A549 (cell line): ENCODE measurements at regions not wholly inside any gene's neighbourhood (a gene's known extent, or its start where the extent isn't known, plus 50 kb on each side); places are given as distances from the start of the nearest gene placed in this dataset.

ENCODE experiments used
- ATAC-seq, 2 experiments: fragments of 200-7000 bp in 1 of 2; fragments of >200 bp in 1 of 2; cut with Nextera tagmentation in 1 of 2; cut with Tn5 transposase in 1 of 2; 3 replicates each; pipeline versions ENCODE4 v1.8.0 to v1.9.1; 2018 to 2020; ENCODE audit warnings: mild to moderate bottlenecking in 1 of 2, moderate library complexity in 1 of 2
- CTCF ChIA-PET: fragments of 300-600 bp; sonication (Branson Sonifier 250); formaldehyde crosslinking; extraction: SDS; loops from one replicate; lab custom pipeline; 2021; ENCODE audit warnings: antibody characterized with exemption, inconsistent platforms; lab: Yijun Ruan, JAX
- POLR2A ChIA-PET: fragments of 350-600 bp; formaldehyde crosslinking; extraction: SDS; loops from one replicate; lab custom pipeline; 2021; ENCODE audit warnings: antibody characterized with exemption, inconsistent platforms; lab: Yijun Ruan, JAX
- DNase-seq, 2 experiments: peaks; one replicate each; pipeline versions ENCODE4 v3.0.0 to v3.0.0-alpha.2; 2011 to 2016; ENCODE audit warnings: low read depth in 1 of 2, low spot score in 1 of 2
- FAIRE-seq: peaks from 2 replicates; lab custom pipeline; 2011; peaks lifted over from hg19 to GRCh38; lab: Jason Lieb, UNC
- H3K27ac ChIP-seq, 2 experiments: fragments of >200 bp; sonication (Bioruptor Twin); formaldehyde crosslinking; 3 replicates each; pipeline ENCODE4 v1.5.1; 2016 to 2017
- H3K4me1 ChIP-seq: fragments of >200 bp; sonication (Bioruptor Twin); formaldehyde crosslinking; 3 replicates; pipeline ENCODE4 v1.6.1; 2016
- H3K4me2 ChIP-seq: fragments of >200 bp; sonication (Bioruptor Twin); formaldehyde crosslinking; 3 replicates; pipeline ENCODE4 v1.6.1; 2016
- H3K4me3 ChIP-seq: fragments of >200 bp; sonication (Bioruptor Twin); formaldehyde crosslinking; 3 replicates; pipeline ENCODE4 v1.5.1; 2016
- H3K9me3 ChIP-seq: fragments of >200 bp; sonication (Bioruptor Twin); formaldehyde crosslinking; 3 replicates; pipeline ENCODE4 v1.6.1; 2016
- BCL3 ChIP-seq: fragments of >200 bp; sonication (Bioruptor Twin); formaldehyde crosslinking; IDR thresholded peaks from 3 replicates; pipeline ENCODE4 v1.6.1; 2016
- BHLHE40 ChIP-seq: IDR thresholded peaks from 2 replicates; pipeline ENCODE4 v1.6.1; 2012; ENCODE audit warnings: low read depth, low read length, inconsistent platforms
- CBX2 ChIP-seq: fragments of 200-600 bp; sonication (generic); IDR thresholded peaks from 2 replicates; pipeline ENCODE4 v1.6.1; 2016; ENCODE audit warnings: low read depth, mild to moderate bottlenecking, borderline replicate concordance
- EP300 ChIP-seq, 2 experiments: fragments of >200 bp; sonication (Bioruptor Twin); formaldehyde crosslinking; IDR thresholded peaks; 2 replicates in 1 of 2; 3 replicates in 1 of 2; pipeline ENCODE4 v1.6.1; 2016 to 2017
- ESRRA ChIP-seq: fragments of 150-350 bp; IDR thresholded peaks from 2 replicates; pipeline ENCODE4 v1.6.1; 2014; ENCODE audit warnings: mild to moderate bottlenecking, low read length, borderline replicate concordance
- GATA3 ChIP-seq: IDR thresholded peaks from 2 replicates; pipeline ENCODE4 v1.6.1; 2012; ENCODE audit warnings: borderline replicate concordance
- HEYL ChIP-seq: fragments of 250-450 bp; sonication (Bioruptor Pico); IDR thresholded peaks from 2 replicates; pipeline ENCODE4 v1.8.0; 2021; ENCODE audit warnings: mild to moderate bottlenecking, moderate library complexity
- HOXA7 ChIP-seq: fragments of 250-450 bp; sonication (Bioruptor Pico); IDR thresholded peaks from 2 replicates; pipeline ENCODE4 v1.5.0; 2020; ENCODE audit warnings: mild to moderate bottlenecking, moderate library complexity
- MAFK ChIP-seq: fragments of 450-650 bp; IDR thresholded peaks from 2 replicates; pipeline ENCODE4 v1.6.1; 2014; ENCODE audit not compliant: partially characterized antibody
- NFE2L2 ChIP-seq: fragments of 150-350 bp; conservative IDR thresholded peaks from 2 replicates; pipeline ENCODE4 v1.6.1; 2014; ENCODE audit warnings: low read length
- NPAS2 ChIP-seq: fragments of 250-450 bp; sonication (Bioruptor Pico); IDR thresholded peaks from 2 replicates; pipeline ENCODE4 v1.8.0; 2022; ENCODE audit warnings: mild to moderate bottlenecking, moderate library complexity, borderline replicate concordance
- PHF8 ChIP-seq: fragments of 200-600 bp; sonication (generic); IDR thresholded peaks from 2 replicates; pipeline ENCODE4 v1.6.1; 2016; ENCODE audit warnings: low read depth, mild to moderate bottlenecking, antibody characterized with exemption, moderate library complexity, borderline replicate concordance
- POLR2AphosphoS2 ChIP-seq: conservative IDR thresholded peaks from 2 replicates; pipeline ENCODE4 v1.6.1; 2012; ENCODE audit warnings: low read length, improper control_type of control experiment, inconsistent platforms
- RNF2 ChIP-seq: fragments of 200-600 bp; sonication (generic); IDR thresholded peaks from 2 replicates; pipeline ENCODE4 v1.6.1; 2016; ENCODE audit warnings: low read depth, mild to moderate bottlenecking, antibody characterized with exemption, moderate library complexity, borderline replicate concordance
- SREBF2 ChIP-seq: fragments of 450-650 bp; IDR thresholded peaks from 2 replicates; pipeline ENCODE4 v1.6.1; 2014; ENCODE audit warnings: mild to moderate bottlenecking, moderate library complexity
- TFCP2L1 ChIP-seq: fragments of 250-450 bp; sonication (Bioruptor Pico); IDR thresholded peaks from 2 replicates; pipeline ENCODE4 v1.5.0; 2021; ENCODE audit warnings: mild to moderate bottlenecking
- WGBS: methylation state at CpG from one replicate; pipeline ENCODE4 v1.1.6; 2017; ENCODE audit errors: missing lambda C conversion rate; 5-methylcytosine and 5-hydroxymethylcytosine counted together
- TF ChIP-seq, protein P1 (sequence below): fragments of >200 bp; sonication (Bioruptor Twin); formaldehyde crosslinking; IDR thresholded peaks from 3 replicates; pipeline ENCODE4 v1.5.1; 2016
- TF ChIP-seq, protein P2 (sequence below): fragments of >200 bp; sonication (Bioruptor Twin); formaldehyde crosslinking; IDR thresholded peaks from 2 replicates; pipeline ENCODE4 v1.6.1; 2016
- TF ChIP-seq, protein P3 (sequence below): fragments of 200-600 bp; sonication (generic); IDR thresholded peaks from 2 replicates; pipeline ENCODE4 v1.6.1; 2016; ENCODE audit warnings: antibody characterized with exemption, mild to moderate bottlenecking, moderate library complexity
- TF ChIP-seq, protein P4 (sequence below): IDR thresholded peaks from 2 replicates; pipeline ENCODE4 v1.6.1; 2012

- H3K4me2 ChIP-seq = no peak overlapping the region
- no peak for ATAC-seq
- TF ChIP-seq, protein P1, sequence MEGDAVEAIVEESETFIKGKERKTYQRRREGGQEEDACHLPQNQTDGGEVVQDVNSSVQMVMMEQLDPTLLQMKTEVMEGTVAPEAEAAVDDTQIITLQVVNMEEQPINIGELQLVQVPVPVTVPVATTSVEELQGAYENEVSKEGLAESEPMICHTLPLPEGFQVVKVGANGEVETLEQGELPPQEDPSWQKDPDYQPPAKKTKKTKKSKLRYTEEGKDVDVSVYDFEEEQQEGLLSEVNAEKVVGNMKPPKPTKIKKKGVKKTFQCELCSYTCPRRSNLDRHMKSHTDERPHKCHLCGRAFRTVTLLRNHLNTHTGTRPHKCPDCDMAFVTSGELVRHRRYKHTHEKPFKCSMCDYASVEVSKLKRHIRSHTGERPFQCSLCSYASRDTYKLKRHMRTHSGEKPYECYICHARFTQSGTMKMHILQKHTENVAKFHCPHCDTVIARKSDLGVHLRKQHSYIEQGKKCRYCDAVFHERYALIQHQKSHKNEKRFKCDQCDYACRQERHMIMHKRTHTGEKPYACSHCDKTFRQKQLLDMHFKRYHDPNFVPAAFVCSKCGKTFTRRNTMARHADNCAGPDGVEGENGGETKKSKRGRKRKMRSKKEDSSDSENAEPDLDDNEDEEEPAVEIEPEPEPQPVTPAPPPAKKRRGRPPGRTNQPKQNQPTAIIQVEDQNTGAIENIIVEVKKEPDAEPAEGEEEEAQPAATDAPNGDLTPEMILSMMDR = no peak
- TF ChIP-seq POLR2AphosphoS2 (no peak), EP300 (IDR thresholded peaks at IDR 0.05) (no peak), RNF2 (no peak), HOXA7 (no peak), PHF8 (no peak), BHLHE40 (no peak), NFE2L2 (no peak), GATA3 (no peak), ESRRA (no peak), HEYL (CRISPR knock-in tag) (no peak), NPAS2 (CRISPR knock-in tag) (no peak), MAFK (no peak), CBX2 (no peak), TFCP2L1 (CRISPR knock-in tag) (no peak), SREBF2 (no peak), BCL3 (no peak)
- TF ChIP-seq, protein P2, sequence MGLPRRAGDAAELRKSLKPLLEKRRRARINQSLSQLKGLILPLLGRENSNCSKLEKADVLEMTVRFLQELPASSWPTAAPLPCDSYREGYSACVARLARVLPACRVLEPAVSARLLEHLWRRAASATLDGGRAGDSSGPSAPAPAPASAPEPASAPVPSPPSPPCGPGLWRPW = no peak
- TF ChIP-seq, protein P3, sequence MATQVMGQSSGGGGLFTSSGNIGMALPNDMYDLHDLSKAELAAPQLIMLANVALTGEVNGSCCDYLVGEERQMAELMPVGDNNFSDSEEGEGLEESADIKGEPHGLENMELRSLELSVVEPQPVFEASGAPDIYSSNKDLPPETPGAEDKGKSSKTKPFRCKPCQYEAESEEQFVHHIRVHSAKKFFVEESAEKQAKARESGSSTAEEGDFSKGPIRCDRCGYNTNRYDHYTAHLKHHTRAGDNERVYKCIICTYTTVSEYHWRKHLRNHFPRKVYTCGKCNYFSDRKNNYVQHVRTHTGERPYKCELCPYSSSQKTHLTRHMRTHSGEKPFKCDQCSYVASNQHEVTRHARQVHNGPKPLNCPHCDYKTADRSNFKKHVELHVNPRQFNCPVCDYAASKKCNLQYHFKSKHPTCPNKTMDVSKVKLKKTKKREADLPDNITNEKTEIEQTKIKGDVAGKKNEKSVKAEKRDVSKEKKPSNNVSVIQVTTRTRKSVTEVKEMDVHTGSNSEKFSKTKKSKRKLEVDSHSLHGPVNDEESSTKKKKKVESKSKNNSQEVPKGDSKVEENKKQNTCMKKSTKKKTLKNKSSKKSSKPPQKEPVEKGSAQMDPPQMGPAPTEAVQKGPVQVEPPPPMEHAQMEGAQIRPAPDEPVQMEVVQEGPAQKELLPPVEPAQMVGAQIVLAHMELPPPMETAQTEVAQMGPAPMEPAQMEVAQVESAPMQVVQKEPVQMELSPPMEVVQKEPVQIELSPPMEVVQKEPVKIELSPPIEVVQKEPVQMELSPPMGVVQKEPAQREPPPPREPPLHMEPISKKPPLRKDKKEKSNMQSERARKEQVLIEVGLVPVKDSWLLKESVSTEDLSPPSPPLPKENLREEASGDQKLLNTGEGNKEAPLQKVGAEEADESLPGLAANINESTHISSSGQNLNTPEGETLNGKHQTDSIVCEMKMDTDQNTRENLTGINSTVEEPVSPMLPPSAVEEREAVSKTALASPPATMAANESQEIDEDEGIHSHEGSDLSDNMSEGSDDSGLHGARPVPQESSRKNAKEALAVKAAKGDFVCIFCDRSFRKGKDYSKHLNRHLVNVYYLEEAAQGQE = no peak
- TF ChIP-seq, all 56 proteins: peak for 0
- ChIA-PET POLR2A (no interaction called here), CTCF (no interaction called here)
- Histone ChIP-seq H3K27ac (no peak overlapping the region), H3K9me3 (no peaks in the 10 kb centered on the region), H3K4me3 (no peak overlapping the region), H3K4me1 (no peaks in the 10 kb centered on the region)
- DNase-seq = no peak
- FAIRE-seq = no peak
Observed at GRCh38 chr9:74117151-74117550, 380.0 kb upstream of the RORB start.

DNA sequence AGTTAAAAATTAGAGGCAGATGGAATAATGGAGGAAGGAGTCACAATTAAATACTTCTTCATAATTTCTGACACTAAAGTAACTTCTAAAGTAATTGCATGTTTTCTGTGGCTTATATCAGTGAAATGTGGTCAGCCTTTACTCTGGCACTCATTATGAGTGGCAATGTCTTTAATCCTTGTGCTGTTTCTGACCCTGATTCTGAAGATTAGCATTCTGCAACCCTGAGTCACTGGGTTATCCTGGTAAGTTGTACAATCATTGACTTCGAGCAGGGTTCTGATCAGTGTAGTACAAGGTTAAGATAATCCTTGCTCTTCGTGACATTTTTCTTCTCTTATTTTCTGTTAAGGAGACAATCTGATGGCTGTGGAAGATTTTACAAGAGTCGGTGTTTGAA is 379.4 kb upstream of the RORB start:
- no peak for ATAC-seq
- no peak overlapping the region for H3K27ac ChIP-seq

More for the DNA sequence above, 379.4 kb upstream of the RORB start:
- CTCF ChIA-PET = no interaction called here
- Histone ChIP-seq H3K9me3 (no peaks in the 10 kb centered on the region), H3K4me3 (no peak overlapping the region), H3K4me2 (no peak overlapping the region), H3K4me1 (no peaks in the 10 kb centered on the region)
- TF ChIP-seq, protein P4, sequence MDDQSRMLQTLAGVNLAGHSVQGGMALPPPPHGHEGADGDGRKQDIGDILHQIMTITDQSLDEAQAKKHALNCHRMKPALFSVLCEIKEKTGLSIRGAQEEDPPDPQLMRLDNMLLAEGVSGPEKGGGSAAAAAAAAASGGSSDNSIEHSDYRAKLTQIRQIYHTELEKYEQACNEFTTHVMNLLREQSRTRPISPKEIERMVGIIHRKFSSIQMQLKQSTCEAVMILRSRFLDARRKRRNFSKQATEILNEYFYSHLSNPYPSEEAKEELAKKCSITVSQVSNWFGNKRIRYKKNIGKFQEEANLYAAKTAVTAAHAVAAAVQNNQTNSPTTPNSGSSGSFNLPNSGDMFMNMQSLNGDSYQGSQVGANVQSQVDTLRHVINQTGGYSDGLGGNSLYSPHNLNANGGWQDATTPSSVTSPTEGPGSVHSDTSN = no peak
- no peak for TF ChIP-seq HEYL (CRISPR knock-in tag)
- POLR2A ChIA-PET = no interaction called here
- no peak for FAIRE-seq
- no peak for DNase-seq
- whole genome bisulfite sequencing = 7% methylated on average over 3 of the region's 3 CpGs
